ENCODE measurements at regions not wholly inside any gene's neighbourhood (a gene's known extent, or its start where the extent isn't known, plus 50 kb on each side); places are given as distances from the start of the nearest gene placed in this dataset.
"Not testable (repeated sequence)": the region's sequence is repeated elsewhere in the genome, so short reads cannot be mapped to it uniquely, and the experiment has no call there.

DNA sequence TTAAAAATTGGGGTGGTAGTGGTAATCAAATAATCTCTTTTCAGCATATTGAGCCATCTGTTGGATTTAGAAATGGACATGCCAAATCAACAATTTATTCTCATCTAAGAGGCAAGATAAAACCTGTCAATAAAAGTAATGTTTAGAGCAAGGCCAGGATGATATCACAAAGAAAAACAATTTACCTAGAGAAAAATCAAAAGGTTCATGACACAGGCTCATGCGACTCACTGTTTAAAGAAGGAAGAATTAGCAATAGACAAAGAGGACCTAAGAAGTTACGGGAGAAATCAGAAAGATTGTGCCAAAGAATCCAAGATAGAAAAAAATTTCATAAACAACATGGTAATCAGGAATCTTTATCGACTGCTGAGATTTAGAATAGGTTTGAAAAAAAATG is 868.5 kb upstream of the GBE1 start:
- FAIRE-seq (no peak), DNase-seq (ENCODE audit: low spot score in 2 of 2) (no peak)

DNA sequence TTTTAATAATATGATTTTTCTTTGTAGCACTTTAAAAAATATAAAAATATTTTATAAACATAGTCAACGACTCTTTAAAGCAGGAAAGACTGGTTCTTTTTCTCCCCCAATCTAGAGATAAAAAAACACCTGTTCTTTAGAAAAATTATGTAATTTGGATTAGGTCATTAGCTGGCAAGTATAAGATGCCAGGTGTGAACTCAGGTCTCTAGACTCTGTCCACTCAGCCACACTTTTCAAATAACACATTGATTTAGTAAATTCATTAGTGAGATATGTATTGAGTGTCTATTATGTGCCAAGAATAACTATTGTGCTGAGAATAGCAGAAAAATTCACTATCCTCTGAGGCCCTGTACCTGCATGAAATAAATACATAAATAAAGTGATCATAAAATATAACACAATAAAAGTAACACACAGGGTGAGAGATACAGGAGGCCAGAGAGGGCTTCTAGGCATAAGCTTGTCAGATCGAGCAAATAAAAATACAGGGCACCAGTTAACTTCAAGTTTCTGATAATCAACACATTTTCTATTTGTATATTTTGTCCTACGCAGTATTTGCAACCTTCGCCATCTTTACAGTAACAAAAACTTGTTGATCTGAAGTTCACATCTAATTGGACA is 867.1 kb upstream of the GBE1 start:
- DNase-seq (ENCODE audit: low spot score in 2 of 2), result no peak
- no peak for FAIRE-seq

DNA sequence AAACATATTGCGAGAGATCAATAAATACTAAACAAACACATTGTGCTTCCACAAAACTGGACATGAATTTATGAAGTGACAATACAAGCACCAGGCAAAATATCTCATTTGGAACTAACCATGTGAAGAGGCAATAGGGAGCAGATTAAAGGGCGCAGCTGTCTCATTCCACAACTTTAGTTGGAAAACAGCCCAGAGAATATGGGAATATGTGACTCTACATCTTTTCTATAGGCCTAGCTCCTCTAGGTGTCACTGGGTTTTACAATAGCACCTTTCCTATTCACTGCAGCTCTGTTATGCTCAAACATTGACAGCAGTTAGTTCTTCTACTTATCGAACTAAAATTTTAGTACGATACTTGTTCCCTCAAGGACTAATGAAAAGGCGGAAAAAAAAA is 866.3 kb upstream of the GBE1 start:
- DNase-seq (ENCODE audit: low spot score in 2 of 2), result no peak
- no peak for FAIRE-seq

GRCh38 chr3:82620744-82621143 is 859.3 kb upstream of the GBE1 start:
- DNase-seq (ENCODE audit: low spot score in 2 of 2); FAIRE-seq: not testable (repeated sequence)

DNA sequence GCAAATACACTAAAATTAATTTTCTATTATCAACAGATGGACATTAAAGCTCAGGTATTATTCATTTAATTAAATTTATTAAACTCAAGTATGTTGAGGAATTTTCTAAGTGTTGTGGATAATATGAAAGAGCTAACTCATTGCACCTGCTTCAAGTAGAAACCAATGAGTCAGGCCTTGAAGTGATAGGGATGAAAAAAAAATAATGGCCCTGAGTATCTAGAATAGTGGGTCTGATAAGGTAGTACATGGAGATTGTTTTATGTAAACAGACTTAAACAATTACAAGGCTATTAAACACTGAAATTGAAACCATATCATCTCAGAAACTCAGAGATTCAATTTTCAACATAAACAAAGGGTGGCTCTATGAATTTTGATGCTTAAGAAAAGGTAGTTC is 857.1 kb upstream of the GBE1 start:
- DNase-seq (ENCODE audit: low spot score in 2 of 2) (no peak), FAIRE-seq (no peak)

DNA sequence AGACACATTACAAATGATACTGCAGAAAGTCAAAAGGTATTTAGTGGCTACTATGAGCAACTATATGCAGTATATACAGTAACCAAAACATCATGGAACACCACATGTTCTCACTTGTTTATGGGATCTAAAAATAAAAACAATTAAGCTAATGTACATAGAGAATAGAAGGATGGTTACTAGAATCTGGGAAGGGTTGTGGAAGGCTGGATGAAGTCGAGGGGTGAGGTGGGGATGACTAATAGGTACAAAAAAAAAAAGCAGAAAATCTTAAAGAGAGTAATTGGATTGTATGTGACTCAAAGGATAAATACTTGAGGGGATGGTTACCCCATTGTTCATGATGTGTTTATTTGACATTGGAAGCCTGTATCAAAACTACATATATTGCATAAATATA is 848.8 kb upstream of the GBE1 start:
- DNase-seq (ENCODE audit: low spot score in 2 of 2) (no peak), FAIRE-seq (no peak)

- no peak for FAIRE-seq
- no peak for DNase-seq (ENCODE audit: low spot score in 2 of 2)
Observed at GRCh38 chr3:82607391-82607790, 845.9 kb upstream of the GBE1 start.

DNA sequence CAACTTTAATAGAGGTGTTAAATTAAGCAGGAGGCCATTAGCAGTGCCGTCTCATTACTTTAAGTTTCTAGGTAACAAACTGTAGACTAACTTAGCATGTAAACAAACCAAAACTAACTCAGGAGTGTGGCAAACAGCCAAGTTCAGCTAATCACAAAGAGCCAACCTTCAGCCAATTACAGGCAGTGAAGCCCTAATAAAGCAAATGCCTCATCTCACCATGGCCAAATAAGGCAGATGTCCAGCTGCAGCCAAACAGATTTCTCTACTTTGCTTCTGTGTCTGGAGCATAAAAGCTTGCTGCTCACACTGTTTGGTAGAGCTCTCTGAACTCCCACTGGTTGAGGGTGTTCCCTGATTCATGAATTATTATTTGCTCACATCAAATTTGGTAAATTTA is 835.4 kb upstream of the GBE1 start:
- no peak for DNase-seq (ENCODE audit: low spot score in 2 of 2)
- FAIRE-seq, result no peak

GRCh38 chr3:82595530-82595929 is 834.1 kb upstream of the GBE1 start:
- FAIRE-seq, result no peak
- no peak for DNase-seq (ENCODE audit: low spot score in 2 of 2)

GRCh38 chr3:82587174-82587573 is 825.7 kb upstream of the GBE1 start:
- DNase-seq (ENCODE audit: low spot score in 2 of 2) (no peak), FAIRE-seq (no peak)

- FAIRE-seq (no peak), DNase-seq (ENCODE audit: low spot score in 2 of 2) (no peak)
Observed at GRCh38 chr3:82586414-82586813, 825.0 kb upstream of the GBE1 start.

DNA sequence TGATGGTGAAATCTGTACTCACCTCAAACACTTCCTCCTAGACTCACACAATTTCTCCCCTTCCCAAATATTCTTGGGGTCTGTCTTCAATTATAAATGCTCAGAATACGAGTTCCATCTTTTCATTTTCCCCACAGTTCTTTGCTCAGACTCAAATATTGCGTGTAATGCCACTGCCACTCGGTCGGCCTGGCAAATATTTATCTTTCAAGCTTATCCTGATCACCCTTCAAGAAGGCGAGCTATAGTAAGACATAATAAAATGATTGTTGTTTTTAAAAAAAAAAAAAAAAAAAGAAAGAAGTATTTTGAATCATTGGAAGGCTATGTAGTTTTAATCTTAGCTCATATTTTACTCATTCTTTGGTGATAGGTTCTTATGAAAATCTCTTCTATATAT is 824.6 kb upstream of the GBE1 start:
- not testable (repeated sequence) for DNase-seq (ENCODE audit: low spot score in 2 of 2); FAIRE-seq

- not testable (repeated sequence) for DNase-seq (ENCODE audit: low spot score in 2 of 2); FAIRE-seq
Observed at GRCh38 chr3:82585591-82585990, 824.1 kb upstream of the GBE1 start.

DNA sequence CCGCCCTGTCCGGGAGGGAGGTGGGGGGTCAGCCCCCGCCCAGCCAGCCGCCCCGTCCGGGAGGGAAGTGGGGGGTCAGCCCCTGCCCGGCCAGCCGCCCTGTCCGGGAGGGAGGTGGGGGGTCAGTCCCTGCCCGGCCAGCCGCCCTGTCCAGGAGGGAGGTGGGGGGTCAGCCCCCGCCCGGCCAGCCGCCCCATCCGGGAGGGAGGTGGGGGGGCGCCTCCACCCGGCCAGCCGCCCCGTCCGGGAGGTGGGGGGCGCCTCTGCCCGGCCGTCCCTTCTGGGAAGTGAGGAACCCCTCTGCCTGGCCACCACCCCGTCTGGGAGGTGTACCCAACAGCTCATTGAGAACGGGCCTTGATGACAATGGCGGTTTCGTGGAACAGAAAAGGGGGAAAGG is 823.4 kb upstream of the GBE1 start:
- not testable (repeated sequence) for FAIRE-seq; DNase-seq (ENCODE audit: low spot score in 2 of 2)

DNA sequence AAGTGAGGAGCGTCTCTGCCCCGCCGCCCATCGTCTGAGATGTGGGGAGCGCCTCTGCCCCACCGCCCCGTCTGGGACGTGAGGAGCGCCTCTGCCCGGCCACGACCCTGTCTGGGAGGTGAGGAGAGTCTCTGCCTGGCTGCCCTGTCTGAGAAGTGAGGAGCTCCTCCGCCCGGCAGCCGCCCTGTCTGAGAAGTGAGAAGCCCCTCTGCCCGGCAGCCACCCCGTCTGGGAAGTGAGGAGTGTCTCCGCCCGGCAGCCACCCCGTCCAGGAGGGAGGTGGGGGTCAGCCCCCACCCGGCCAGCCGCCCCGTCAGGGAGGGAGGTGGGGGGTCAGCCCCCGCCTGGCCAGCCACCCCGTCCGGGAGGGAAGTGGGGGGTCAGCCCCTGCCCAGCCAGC is 823.0 kb upstream of the GBE1 start:
- not testable (repeated sequence) for DNase-seq (ENCODE audit: low spot score in 2 of 2); FAIRE-seq

GRCh38 chr3:82581350-82581749 is 819.9 kb upstream of the GBE1 start:
- DNase-seq (ENCODE audit: low spot score in 2 of 2) (no peak), FAIRE-seq (no peak)

- DNase-seq (ENCODE audit: low spot score in 2 of 2) (no peak), FAIRE-seq (no peak)
Observed at GRCh38 chr3:82572721-82573120, 811.3 kb upstream of the GBE1 start.

DNA sequence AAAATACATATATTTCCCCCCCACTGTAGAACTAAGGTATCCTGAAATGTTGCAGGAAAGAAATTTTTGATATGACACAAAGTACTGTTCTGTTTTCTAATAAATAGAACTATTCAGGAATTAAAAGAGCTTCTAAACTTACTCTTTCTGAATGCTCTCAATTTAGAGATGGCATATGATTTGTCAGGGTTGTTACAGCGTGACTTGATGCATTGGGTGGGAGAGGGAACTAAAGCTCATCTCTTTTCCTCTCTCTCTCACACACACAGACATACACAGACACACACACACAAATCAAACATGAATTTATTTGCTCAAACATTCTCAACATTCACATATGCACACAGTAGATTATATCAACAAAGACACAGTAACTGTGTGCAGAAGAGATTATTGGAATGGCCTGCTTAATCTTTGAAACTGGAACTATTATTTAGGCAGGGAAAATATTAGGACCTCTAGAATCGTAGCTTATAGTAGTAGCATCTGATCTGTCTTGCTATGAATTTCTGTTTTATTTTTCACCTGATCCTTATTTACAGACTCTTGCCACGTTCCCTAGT is 807.4 kb upstream of the GBE1 start:
- no peak for DNase-seq (ENCODE audit: low spot score in 2 of 2)
- no peak for FAIRE-seq

DNA sequence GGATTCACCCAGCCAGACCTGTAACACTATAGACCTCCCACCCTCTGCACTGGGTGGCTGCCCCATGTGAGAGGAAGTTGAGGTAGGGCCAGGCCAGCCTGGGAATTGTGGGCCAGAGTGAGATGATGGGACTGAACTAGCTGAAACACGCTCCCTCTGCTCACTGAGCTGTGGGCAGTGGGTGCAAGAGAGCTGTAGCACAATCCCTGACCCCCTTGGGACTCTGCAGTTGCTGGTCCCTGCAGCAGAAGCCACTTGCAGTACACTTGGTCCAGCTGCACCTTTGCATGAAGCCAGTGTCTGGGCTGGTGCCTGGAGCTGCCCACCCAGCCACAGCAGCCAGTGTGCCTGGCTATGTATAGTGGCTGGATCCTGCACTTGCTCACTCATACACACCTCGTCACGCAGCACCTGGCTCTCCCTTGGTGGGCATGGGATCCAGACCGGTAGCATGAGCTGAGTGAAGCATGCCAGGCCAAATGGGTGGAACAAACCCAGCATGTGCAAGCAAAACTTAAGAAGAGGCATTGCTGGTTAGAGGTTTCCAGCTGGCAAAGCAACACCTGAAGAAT is 805.7 kb upstream of the GBE1 start:
- FAIRE-seq (no peak), DNase-seq (ENCODE audit: low spot score in 2 of 2) (no peak)

DNA sequence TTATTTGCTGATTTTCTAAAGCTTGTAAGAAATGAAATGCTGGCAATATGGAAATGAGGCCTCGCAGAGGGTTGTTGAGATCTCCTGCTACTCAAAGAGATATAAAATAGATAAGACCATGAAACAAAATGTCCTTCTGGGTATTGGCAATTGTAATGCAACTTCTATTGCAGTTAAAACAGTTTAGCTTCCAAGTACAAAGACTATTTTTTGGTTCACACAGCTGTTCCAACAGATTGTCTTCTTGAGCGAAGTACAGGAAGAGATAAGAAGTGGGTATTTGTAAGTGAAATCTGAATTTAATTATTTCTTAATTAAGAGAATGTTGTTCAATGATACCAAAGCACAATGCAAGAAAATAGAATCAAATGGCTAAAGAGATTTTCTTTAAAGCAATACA is 801.5 kb upstream of the GBE1 start:
- DNase-seq (ENCODE audit: low spot score in 2 of 2) (no peak), FAIRE-seq (no peak)

GRCh38 chr3:82561784-82562183 is 800.3 kb upstream of the GBE1 start:
- no peak for DNase-seq (ENCODE audit: low spot score in 2 of 2)

GRCh38 chr3:82558081-82558480 is 796.6 kb upstream of the GBE1 start:
- DNase-seq (ENCODE audit: low spot score in 2 of 2) (no peak), FAIRE-seq (no peak)

More at GRCh38 chr3:82561784-82562183, 800.3 kb upstream of the GBE1 start:
- FAIRE-seq, result no peak
